Lung (tissue), 11 donors: ENCODE measurements at regions not wholly inside any gene's neighbourhood (a gene's known extent, or its start where the extent isn't known, plus 50 kb on each side); places are given as distances from the start of the nearest gene placed in this dataset.
A peak's percentile ranks its signal among the peaks of the same experiment; 100 is the strongest.

Source experiments
- ATAC-seq: fragments of 200-7000 bp; cut with Tn5 transposase; one replicate; pipeline ENCODE4 v1.9.1; 2020; ENCODE audit warnings: moderate number of reproducible peaks; ENCODE audit not compliant: insufficient read depth, low FRiP score
- DNase-seq, 3 donors: peaks; one replicate each; pipeline ENCODE4 v3.0.0-alpha.2; 2013 to 2017
- H3K27ac ChIP-seq, 2 donors: one replicate each; pipeline ENCODE4 v1.5.1; 2013; ENCODE audit warnings: mild to moderate bottlenecking in 2 of 2, moderate library complexity in 2 of 2, control low read depth in 1 of 2, inconsistent platforms in 1 of 2, low read depth in 1 of 2, low read length in 1 of 2
- H3K27me3 ChIP-seq, 3 donors: one replicate each; pipeline ENCODE4 v1.5.1; 2013; ENCODE audit warnings: low read length in 2 of 3; ENCODE audit not compliant: control insufficient read depth in 3 of 3, insufficient read depth in 3 of 3
- H3K36me3 ChIP-seq, 4 donors: one replicate each; pipeline ENCODE4 v1.5.1; 2013; ENCODE audit warnings: low read length in 4 of 4, mild to moderate bottlenecking in 1 of 4, moderate library complexity in 1 of 4; ENCODE audit not compliant: control insufficient read depth in 4 of 4, insufficient read depth in 4 of 4
- H3K4me1 ChIP-seq, 5 donors: one replicate each; pipeline ENCODE4 v1.5.1; 2013; ENCODE audit warnings: low read length in 5 of 5, mild to moderate bottlenecking in 2 of 5, moderate library complexity in 1 of 5; ENCODE audit not compliant: control insufficient read depth in 5 of 5, insufficient read depth in 5 of 5
- H3K4me3 ChIP-seq: one replicate; pipeline ENCODE4 v1.5.1; 2013; ENCODE audit warnings: mild to moderate bottlenecking, control low read depth, moderate library complexity
- H3K9ac ChIP-seq, 2 donors: one replicate each; pipeline ENCODE4 v1.5.1; 2013; ENCODE audit warnings: low read length in 2 of 2, control low read depth in 1 of 2; ENCODE audit not compliant: insufficient read depth in 1 of 2
- H3K9me3 ChIP-seq, 4 donors: one replicate each; pipeline ENCODE4 v1.5.1; 2013; ENCODE audit warnings: low read length in 3 of 4, mild to moderate bottlenecking in 1 of 4, moderate library complexity in 1 of 4; ENCODE audit not compliant: control insufficient read depth in 4 of 4, insufficient read depth in 3 of 4
- CTCF ChIP-seq: IDR thresholded peaks from 2 replicates; pipeline ENCODE4 v1.5.1; 2012; ENCODE audit warnings: mild to moderate bottlenecking; ENCODE audit errors: control extremely low read depth, extremely low read depth
- WGBS, 2 donors: extraction: QIAGEN DNeasy Blood & Tissue Kit; methylation state at CpG; one replicate each; pipeline ENCODE4 v1.1.7; 2013; 5-methylcytosine and 5-hydroxymethylcytosine counted together
- donor health status: control.
- donor health status: control.
- donor health status: Bipolar disorder and iron deficiency.
- donor health status: healthy.
- donor health status: DM: yes; HTN: yes; CAD: no.

GRCh38 chr20:46820682-46821081 is 74.0 kb upstream of the EYA2 start:
- Histone ChIP-seq H3K4me3 (no peak overlapping the region), H3K27ac (no peak overlapping the region), H3K36me3 (no peaks in the 10 kb centered on the region), H3K4me1 (no peaks in the 10 kb centered on the region), H3K9ac (no peak overlapping the region), H3K27me3 (peaks cover 0 to 5% (median 0%) of the 10 kb centered on the region in 3 donors), H3K9me3 (peaks cover 0 to 9% (median 2%) of the 10 kb centered on the region in 4 donors)
- TF ChIP-seq CTCF, result no peak
- no peak for DNase-seq
- ATAC-seq, result no peak
- WGBS, 2 donors, result 64 to 66% methylated on average over 3 of the region's 3 CpGs

- no peak overlapping the region for H3K27ac ChIP-seq
- 74 to 86% methylated on average over 5 of the region's 5 CpGs for WGBS, 2 donors
- TF ChIP-seq CTCF, result no peak
- H3K9ac ChIP-seq, result no peak overlapping the region
- H3K4me1 ChIP-seq, result no peaks in the 10 kb centered on the region
- no peak overlapping the region for H3K4me3 ChIP-seq
- DNase-seq (peak in 1 of 3 donors; percentile 43), ATAC-seq (no peak)
- H3K36me3 ChIP-seq, result no peaks in the 10 kb centered on the region
- peaks cover 0 to 5% (median 0%) of the 10 kb centered on the region in 3 donors for H3K27me3 ChIP-seq
- H3K9me3 ChIP-seq, result peaks cover 0 to 4% (median 2%) of the 10 kb centered on the region in 4 donors
Measured at GRCh38 chr20:46823271-46823751, 71.3 kb upstream of the EYA2 start.

- DNase-seq, result no peak
- WGBS, 2 donors, result 92 to 94% methylated on average over 3 of the region's 3 CpGs
- no peak overlapping the region for H3K27ac ChIP-seq
Measured at GRCh38 chr20:46823753-46824152, 70.9 kb upstream of the EYA2 start.

More at GRCh38 chr20:46823753-46824152, 70.9 kb upstream of the EYA2 start:
- no peak for TF ChIP-seq CTCF
- H3K4me1 ChIP-seq, result no peaks in the 10 kb centered on the region
- no peak for ATAC-seq
- H3K36me3 ChIP-seq, result no peaks in the 10 kb centered on the region
- no peak overlapping the region for H3K9ac ChIP-seq
- H3K27me3 ChIP-seq, result peaks cover 0 to 5% (median 0%) of the 10 kb centered on the region in 3 donors
- peaks cover 0 to 4% (median 2%) of the 10 kb centered on the region in 4 donors for H3K9me3 ChIP-seq
- H3K4me3 ChIP-seq, result no peak overlapping the region
